ENCODE measurements at regions not wholly inside any gene's neighbourhood (a gene's known extent, or its start where the extent isn't known, plus 50 kb on each side); places are given as distances from the start of the nearest gene placed in this dataset.

- intact Hi-C loops (cut with DNase I), result no loop called here
Observed at GRCh38 chr20:39163993-39164392, 201.8 kb downstream of the DHX35 start.

GRCh38 chr20:39161900-39162299, 199.8 kb downstream of the DHX35 start:
- intact Hi-C loops (cut with DNase I), result no loop called here
- Histone ChIP-seq H3K4me1 (no peaks in the 10 kb centered on the region), H3K27me3 (no peaks in the 10 kb centered on the region), H3K27ac (no peak overlapping the region), H3K4me3 (no peak overlapping the region), H3K9me3 (no peaks in the 10 kb centered on the region), H3K36me3 (no peaks in the 10 kb centered on the region)
- peak in 1 of 2 donors; percentile 19 for DNase-seq (ENCODE audit: extremely low spot score in 2 of 2)
- TF ChIP-seq CTCF (IDR thresholded peaks at IDR 0.05) (no peak), POLR2A (IDR thresholded peaks at IDR 0.05) (no peak), POLR2AphosphoS5 (IDR thresholded peaks at IDR 0.05; ENCODE audit: insufficient read depth in 1 of 2, low read depth in 1 of 2) (no peak)

More at GRCh38 chr20:39163993-39164392, 201.8 kb downstream of the DHX35 start:
- Histone ChIP-seq H3K27ac (no peak overlapping the region), H3K4me1 (no peaks in the 10 kb centered on the region), H3K9me3 (no peaks in the 10 kb centered on the region), H3K4me3 (no peak overlapping the region), H3K36me3 (no peaks in the 10 kb centered on the region), H3K27me3 (no peaks in the 10 kb centered on the region)
- TF ChIP-seq CTCF (IDR thresholded peaks at IDR 0.05) (no peak), POLR2AphosphoS5 (IDR thresholded peaks at IDR 0.05; ENCODE audit: insufficient read depth in 1 of 2, low read depth in 1 of 2) (no peak), POLR2A (IDR thresholded peaks at IDR 0.05) (no peak)
- no peak for DNase-seq (ENCODE audit: extremely low spot score in 2 of 2)

- Histone ChIP-seq H3K36me3 (no peaks in the 10 kb centered on the region), H3K27ac (no peak overlapping the region), H3K9me3 (no peaks in the 10 kb centered on the region), H3K4me3 (no peak overlapping the region), H3K4me1 (no peaks in the 10 kb centered on the region), H3K27me3 (no peaks in the 10 kb centered on the region)
- intact Hi-C loops (cut with DNase I), result no loop called here
- TF ChIP-seq POLR2AphosphoS5 (IDR thresholded peaks at IDR 0.05; ENCODE audit: insufficient read depth in 1 of 2, low read depth in 1 of 2), result no peak
- DNase-seq (ENCODE audit: extremely low spot score in 2 of 2), result no peak
Observed at GRCh38 chr20:39155971-39156370, 193.8 kb downstream of the DHX35 start.

- intact Hi-C loops (cut with DNase I), result no loop called here
- TF ChIP-seq POLR2A (IDR thresholded peaks at IDR 0.05) (no peak), CTCF (IDR thresholded peaks at IDR 0.05) (no peak)
Observed at GRCh38 chr20:39152742-39153141, 190.6 kb downstream of the DHX35 start.

GRCh38 chr20:39152126-39152525, 190.0 kb downstream of the DHX35 start:
- H3K27me3 ChIP-seq, result no peaks in the 10 kb centered on the region
- intact Hi-C loops (cut with DNase I), result no loop called here
- no peak overlapping the region for H3K27ac ChIP-seq
- no peaks in the 10 kb centered on the region for H3K36me3 ChIP-seq
- TF ChIP-seq CTCF (IDR thresholded peaks at IDR 0.05) (no peak), POLR2A (IDR thresholded peaks at IDR 0.05) (no peak), POLR2AphosphoS5 (IDR thresholded peaks at IDR 0.05; ENCODE audit: insufficient read depth in 1 of 2, low read depth in 1 of 2) (no peak)
- H3K9me3 ChIP-seq, result no peaks in the 10 kb centered on the region
- DNase-seq (ENCODE audit: extremely low spot score in 2 of 2), result no peak
- no peak overlapping the region for H3K4me3 ChIP-seq
- H3K4me1 ChIP-seq, result no peaks in the 10 kb centered on the region

More at GRCh38 chr20:39152742-39153141, 190.6 kb downstream of the DHX35 start:
- DNase-seq (ENCODE audit: extremely low spot score in 2 of 2), result no peak
- Histone ChIP-seq H3K4me3 (no peak overlapping the region), H3K27ac (no peak overlapping the region), H3K4me1 (no peaks in the 10 kb centered on the region), H3K9me3 (no peaks in the 10 kb centered on the region), H3K27me3 (no peaks in the 10 kb centered on the region), H3K36me3 (no peaks in the 10 kb centered on the region)

- intact Hi-C loops (cut with DNase I), result no loop called here
- Histone ChIP-seq H3K36me3 (no peaks in the 10 kb centered on the region), H3K9me3 (no peaks in the 10 kb centered on the region), H3K4me1 (no peaks in the 10 kb centered on the region), H3K27me3 (no peaks in the 10 kb centered on the region), H3K4me3 (no peak overlapping the region), H3K27ac (no peak overlapping the region)
- DNase-seq (ENCODE audit: extremely low spot score in 2 of 2), result no peak
- TF ChIP-seq POLR2AphosphoS5 (IDR thresholded peaks at IDR 0.05; ENCODE audit: insufficient read depth in 1 of 2, low read depth in 1 of 2) (no peak), POLR2A (IDR thresholded peaks at IDR 0.05) (no peak), CTCF (IDR thresholded peaks at IDR 0.05) (no peak)
Observed at GRCh38 chr20:39150501-39150900, 188.4 kb downstream of the DHX35 start.
